HS-5 (cell line): ENCODE measurements at regions not wholly inside any gene's neighbourhood (a gene's known extent, or its start where the extent isn't known, plus 50 kb on each side); places are given as distances from the start of the nearest gene placed in this dataset.
A peak's percentile ranks its signal among the peaks of the same experiment; 100 is the strongest.

ENCODE experiments used
- DNase-seq: peaks from one replicate; pipeline ENCODE4 v3.0.0-alpha.2; 2012; ENCODE audit warnings: low read depth

- DNase-seq = no peak
Measured at GRCh38 chr1:69163779-69164178, 403.9 kb upstream of the LRRC7 start.

- peak; percentile 31 for DNase-seq
Measured at GRCh38 chr1:69167876-69168275, 399.8 kb upstream of the LRRC7 start.

DNA sequence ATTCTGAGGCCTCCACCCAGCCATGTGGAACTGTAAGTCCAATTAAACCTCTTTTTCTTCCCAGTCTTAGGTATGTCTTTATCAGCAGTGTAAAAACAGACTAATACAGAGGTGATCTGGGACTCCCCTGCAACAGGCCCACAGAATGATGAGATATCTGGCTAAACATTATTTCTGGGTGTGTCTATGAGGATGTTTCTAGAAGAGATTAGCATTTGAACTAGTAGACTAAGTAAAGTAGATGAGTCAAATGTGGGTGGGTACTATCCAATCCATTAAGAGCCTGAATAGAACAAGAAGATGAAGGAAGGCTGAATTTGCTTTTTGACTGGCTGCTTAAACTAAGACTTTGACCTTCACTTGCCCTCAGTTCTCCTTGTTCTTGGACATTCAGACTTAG is 396.5 kb upstream of the LRRC7 start:
- no peak for DNase-seq

GRCh38 chr1:69172003-69173000 is 395.4 kb upstream of the LRRC7 start:
- DNase-seq = peak; percentile 49

- DNase-seq = no peak
Measured at GRCh38 chr1:69175053-69175452, 392.7 kb upstream of the LRRC7 start.

GRCh38 chr1:69180358-69180757 is 387.4 kb upstream of the LRRC7 start:
- no peak for DNase-seq

DNA sequence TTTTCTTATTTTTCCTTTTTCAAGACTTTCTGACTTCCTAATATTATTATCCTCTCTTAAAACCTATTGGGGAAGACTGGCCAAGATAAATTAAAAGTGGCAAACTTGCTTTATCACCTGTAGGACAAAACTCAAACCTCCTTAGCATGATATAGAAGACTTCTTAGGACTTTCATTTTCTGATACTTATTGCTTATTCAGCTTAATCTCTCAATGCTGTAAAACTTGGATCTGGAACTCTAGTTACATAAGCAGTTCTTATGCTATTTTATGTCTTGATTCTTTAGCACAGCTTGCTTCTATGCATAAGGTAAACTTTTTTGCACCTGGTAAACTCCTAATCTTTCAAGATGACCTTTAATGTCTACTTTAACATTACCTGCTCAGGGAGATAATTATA is 382.3 kb upstream of the LRRC7 start:
- no peak for DNase-seq

GRCh38 chr1:69191335-69191734 is 376.4 kb upstream of the LRRC7 start:
- DNase-seq = no peak

DNA sequence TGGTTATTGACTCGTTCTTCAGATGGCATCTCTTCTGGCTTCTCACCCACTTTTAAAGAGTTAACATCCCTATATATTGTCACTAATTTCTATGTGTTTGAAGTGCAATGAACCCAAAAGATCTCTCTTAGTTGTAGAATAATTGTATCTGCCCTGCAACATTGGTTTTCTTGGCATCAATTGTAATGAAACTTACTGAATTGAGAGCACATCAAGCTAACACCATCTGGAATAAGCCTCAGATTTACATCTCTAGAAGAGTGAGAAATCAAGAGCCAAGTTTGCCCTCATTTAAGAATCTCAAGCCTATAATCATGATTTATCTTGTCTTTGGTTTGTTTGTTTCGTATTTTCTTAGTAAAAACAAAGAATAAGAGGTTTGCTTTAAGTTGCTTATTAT is 372.6 kb upstream of the LRRC7 start:
- no peak for DNase-seq

DNA sequence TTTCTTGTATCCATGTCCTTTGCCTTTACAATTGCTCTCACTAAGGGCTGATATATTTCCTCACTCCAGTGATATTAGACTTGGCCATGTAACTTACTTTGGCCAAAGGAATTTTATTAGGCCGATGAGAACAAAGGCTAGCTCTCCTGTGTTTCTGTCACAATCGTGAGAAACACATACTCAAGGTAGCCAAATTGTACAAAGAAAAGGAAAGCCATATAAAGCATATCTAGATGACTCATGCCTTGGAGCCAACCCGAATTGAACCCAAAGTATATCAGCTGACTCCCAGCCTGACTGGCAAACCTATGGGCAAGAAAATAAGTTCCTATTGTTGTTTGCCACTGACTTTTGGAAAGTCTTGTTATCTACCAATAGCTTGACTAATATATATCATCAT is 371.7 kb upstream of the LRRC7 start:
- DNase-seq = no peak

DNA sequence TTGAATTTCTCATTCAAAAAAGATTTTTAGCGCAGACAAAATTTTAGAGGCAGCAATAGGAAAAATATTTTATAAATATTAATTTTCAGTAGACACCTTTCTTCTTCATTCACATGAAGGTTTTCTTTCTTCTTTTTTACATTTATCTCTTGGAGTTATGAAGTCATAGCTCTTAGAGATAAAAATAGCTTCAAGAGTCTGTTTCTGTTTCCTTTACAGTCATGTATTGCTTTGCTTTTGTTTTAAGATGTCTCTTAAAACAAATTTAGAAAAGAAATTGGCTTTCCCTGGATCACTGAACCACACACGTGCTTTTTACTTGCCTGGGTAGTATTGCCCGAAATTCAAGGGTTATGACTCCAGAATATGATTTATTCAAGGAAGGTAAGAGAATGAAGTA is 369.9 kb upstream of the LRRC7 start:
- no peak for DNase-seq

GRCh38 chr1:69201716-69202115 is 366.0 kb upstream of the LRRC7 start:
- no peak for DNase-seq

DNA sequence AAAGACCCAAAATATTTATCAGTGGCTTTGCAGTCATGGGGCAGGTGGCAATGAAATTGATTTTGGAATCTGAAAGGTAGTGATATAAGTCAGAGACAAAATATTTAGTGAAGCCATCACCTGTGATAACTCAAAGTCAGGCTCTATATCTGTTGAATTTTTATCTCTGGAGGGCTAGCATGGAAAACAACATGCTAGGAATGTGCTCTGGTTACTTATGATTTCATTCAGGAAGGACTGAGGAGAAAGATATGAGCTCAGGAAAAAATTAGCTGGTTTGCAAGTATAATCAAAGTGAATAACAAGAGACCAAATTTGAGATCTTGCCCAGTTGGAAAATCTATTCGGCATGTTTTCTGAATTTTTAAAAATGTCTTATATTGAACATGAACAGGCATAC is 364.6 kb upstream of the LRRC7 start:
- DNase-seq = no peak

- DNase-seq = no peak
Measured at GRCh38 chr1:69213644-69214043, 354.1 kb upstream of the LRRC7 start.

DNA sequence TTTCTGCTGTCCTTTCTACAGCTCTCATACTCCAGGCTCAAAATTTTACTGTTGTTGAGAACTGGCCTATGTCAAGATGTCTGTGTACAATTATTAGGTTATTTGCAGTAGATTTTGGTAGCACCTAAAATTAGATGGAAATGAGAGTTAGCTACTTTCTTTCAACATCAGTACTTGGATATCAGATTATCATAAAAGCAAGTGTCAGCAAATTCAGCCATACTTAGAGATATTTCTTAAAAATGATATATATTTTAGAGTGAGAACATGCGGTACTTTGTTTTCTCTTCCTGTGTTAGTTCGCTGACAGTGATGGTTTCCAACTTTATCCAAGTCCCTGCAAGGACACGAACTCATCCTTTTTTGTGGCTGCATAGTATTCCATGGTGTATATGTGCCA is 351.8 kb upstream of the LRRC7 start:
- no peak for DNase-seq

DNA sequence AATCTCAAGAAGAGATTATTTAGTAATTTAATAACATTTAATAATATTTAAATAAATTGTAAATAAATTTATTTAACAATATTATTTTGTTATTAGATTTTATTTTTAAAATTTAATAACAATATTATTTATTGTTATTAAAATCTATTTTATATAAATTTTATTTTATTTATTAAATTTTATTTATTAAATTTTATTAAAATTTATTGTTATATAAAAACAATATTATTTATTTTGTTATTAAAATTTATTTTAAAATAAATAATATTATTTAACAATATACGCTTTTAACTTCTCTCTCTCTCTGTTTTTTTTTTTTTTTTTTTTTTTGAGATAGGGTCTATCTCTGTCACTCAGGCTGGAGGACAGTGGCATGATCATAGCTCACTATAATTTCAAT is 347.1 kb upstream of the LRRC7 start:
- DNase-seq = no peak

GRCh38 chr1:69221524-69221923 is 346.2 kb upstream of the LRRC7 start:
- DNase-seq = no peak

DNA sequence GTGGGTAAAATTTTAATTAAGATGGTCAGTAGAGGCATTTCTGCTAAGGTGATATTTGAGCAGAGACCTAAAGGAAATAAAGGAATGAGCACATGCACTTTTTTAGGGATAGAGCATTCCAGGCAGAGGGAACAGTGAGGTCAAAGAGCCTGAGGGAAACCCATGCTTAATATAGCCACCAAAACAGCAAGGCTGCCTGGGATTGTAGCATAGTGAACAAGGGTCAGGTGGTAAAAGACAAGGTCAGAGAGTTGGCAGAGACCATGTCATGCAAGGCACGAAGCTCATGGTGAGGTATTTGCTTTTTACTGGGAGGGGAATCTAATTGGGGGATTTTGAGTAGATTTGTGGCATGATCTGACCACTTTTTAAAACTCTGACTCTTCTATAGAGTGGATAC is 344.6 kb upstream of the LRRC7 start:
- DNase-seq = no peak

- DNase-seq = no peak
Measured at GRCh38 chr1:69228501-69228900, 339.2 kb upstream of the LRRC7 start.

DNA sequence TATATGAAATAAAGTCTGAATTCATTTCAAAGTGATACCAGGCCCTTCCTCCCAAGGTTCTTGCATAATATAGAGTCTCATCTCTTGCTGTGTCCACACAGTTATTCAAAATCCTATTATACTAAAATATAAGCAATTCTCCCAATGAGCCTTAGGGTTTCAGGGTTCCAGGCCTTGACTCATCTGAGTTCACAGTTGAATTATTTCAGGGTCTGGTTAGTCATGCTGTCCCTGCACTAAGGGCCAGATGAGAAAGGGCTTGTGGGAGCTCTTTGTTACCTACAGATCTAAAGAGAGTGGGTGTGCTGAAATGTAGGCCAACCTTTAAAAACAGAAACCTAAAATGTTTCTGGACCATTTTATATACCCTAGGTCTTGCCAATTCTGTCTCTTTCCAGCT is 337.5 kb upstream of the LRRC7 start:
- DNase-seq = no peak

DNA sequence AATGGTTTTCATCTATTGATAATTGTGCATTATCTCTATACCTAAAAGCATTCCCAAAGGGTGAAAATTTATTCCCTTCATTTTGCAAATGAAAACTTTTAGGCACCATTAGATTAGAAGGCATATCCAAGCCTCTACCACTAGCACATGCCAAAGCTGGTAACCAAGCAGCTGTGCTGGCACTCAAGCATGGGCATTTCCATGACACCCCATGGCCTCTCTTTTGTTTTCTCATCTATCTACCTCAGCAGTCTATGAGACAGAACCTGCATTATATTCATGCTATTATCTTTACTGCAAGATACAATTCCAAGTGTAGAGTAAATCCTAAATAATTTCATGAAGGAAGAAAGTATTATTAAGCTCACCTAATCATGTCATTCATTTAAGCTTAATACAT is 334.3 kb upstream of the LRRC7 start:
- DNase-seq = no peak

DNA sequence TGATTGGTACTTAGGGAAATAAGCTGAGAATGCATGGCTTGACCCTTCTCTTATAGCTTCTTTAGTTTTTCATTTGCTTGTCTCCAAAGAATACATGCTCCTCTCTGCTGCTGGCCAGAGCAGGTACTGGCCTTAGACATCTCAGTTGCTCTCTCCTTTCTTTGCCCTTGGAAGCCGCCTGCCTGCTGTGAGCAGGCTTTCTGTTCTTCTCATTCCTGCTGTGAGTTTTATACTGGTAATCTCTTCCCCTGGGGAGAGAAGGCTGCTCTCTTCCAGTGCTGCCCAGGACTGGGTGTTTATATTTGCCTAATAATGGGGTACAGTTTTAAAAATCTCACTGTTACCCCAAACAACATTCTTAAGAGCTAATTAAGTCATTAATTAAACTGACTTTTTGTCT is 323.5 kb upstream of the LRRC7 start:
- DNase-seq = no peak

- DNase-seq = no peak
Measured at GRCh38 chr1:69246109-69246508, 321.6 kb upstream of the LRRC7 start.

- DNase-seq = no peak
Measured at GRCh38 chr1:69246710-69247109, 321.0 kb upstream of the LRRC7 start.
